H9 (cell line): ENCODE measurements at regions not wholly inside any gene's neighbourhood (a gene's known extent, or its start where the extent isn't known, plus 50 kb on each side); places are given as distances from the start of the nearest gene placed in this dataset.

Source experiments
- DNase-seq: peaks from one replicate; pipeline ENCODE4 v3.0.0-alpha.2; 2017
- H2AFZ ChIP-seq: one replicate; pipeline ENCODE4 v1.6.1; 2013; ENCODE audit warnings: mild to moderate bottlenecking, low read length, control low read depth, moderate library complexity
- H2AK5ac ChIP-seq: 2 replicates; pipeline ENCODE4 v1.6.1; 2013; ENCODE audit warnings: low read length, control low read depth, mixed read lengths; ENCODE audit not compliant: insufficient read length
- H2BK120ac ChIP-seq: one replicate; pipeline ENCODE4 v1.6.1; 2013; ENCODE audit warnings: low read depth, mild to moderate bottlenecking, low read length, control low read depth, inconsistent platforms; ENCODE audit not compliant: poor library complexity, severe bottlenecking
- H2BK12ac ChIP-seq: 2 replicates; pipeline ENCODE4 v1.6.1; 2013; ENCODE audit warnings: low read length, control low read depth, mixed read lengths, low read depth; ENCODE audit not compliant: insufficient read length
- H2BK15ac ChIP-seq: 2 replicates; pipeline ENCODE4 v1.6.1; 2013; ENCODE audit warnings: low read depth, low read length, control low read depth
- H2BK20ac ChIP-seq: one replicate; pipeline ENCODE4 v1.6.1; 2013; ENCODE audit warnings: low read depth, mild to moderate bottlenecking, low read length, control low read depth, inconsistent platforms; ENCODE audit not compliant: poor library complexity, severe bottlenecking
- H2BK5ac ChIP-seq: 2 replicates; pipeline ENCODE4 v1.6.1; 2013; ENCODE audit warnings: low read length, control low read depth, mixed read lengths; ENCODE audit not compliant: insufficient read length
- H3K14ac ChIP-seq: 2 replicates; pipeline ENCODE4 v1.6.1; 2013; ENCODE audit warnings: low read length, control low read depth; ENCODE audit not compliant: insufficient read depth
- H3K18ac ChIP-seq: 2 replicates; pipeline ENCODE4 v1.6.1; 2013; ENCODE audit warnings: low read depth, mild to moderate bottlenecking, mixed read lengths, low read length, control low read depth; ENCODE audit not compliant: insufficient read length
- H3K23ac ChIP-seq: 2 replicates; pipeline ENCODE4 v1.6.1; 2013; ENCODE audit warnings: low read length, control low read depth, mixed read lengths, low read depth; ENCODE audit not compliant: insufficient read length
- H3K23me2 ChIP-seq: 2 replicates; pipeline ENCODE4 v1.6.1; 2013; ENCODE audit warnings: low read depth, mild to moderate bottlenecking, mixed read lengths, low read length, control low read depth; ENCODE audit not compliant: insufficient read length, poor library complexity, severe bottlenecking
- H3K27ac ChIP-seq: 2 replicates; pipeline ENCODE4 v1.5.1; 2013; ENCODE audit warnings: low read length, control low read depth, mixed read lengths, low read depth; ENCODE audit not compliant: insufficient read length
- H3K27me3 ChIP-seq: 2 replicates; pipeline ENCODE4 v1.6.1; 2013; ENCODE audit warnings: low read length, control low read depth, inconsistent platforms; ENCODE audit not compliant: insufficient read depth
- H3K4ac ChIP-seq: 2 replicates; pipeline ENCODE4 v1.6.1; 2013; ENCODE audit warnings: low read depth, mild to moderate bottlenecking, control low read depth, inconsistent platforms, low read length, moderate library complexity
- H3K4me1 ChIP-seq: 2 replicates; pipeline ENCODE4 v1.6.1; 2013; ENCODE audit warnings: low read length, control low read depth, inconsistent platforms; ENCODE audit not compliant: insufficient read depth
- H3K4me2 ChIP-seq: 2 replicates; pipeline ENCODE4 v1.6.1; 2013; ENCODE audit warnings: low read length, control low read depth, mixed read lengths; ENCODE audit not compliant: insufficient read length, insufficient read depth
- H3K56ac ChIP-seq: 2 replicates; pipeline ENCODE4 v1.6.1; 2013; ENCODE audit warnings: low read depth, mild to moderate bottlenecking, mixed read lengths, low read length, control low read depth; ENCODE audit not compliant: insufficient read length
- H3K79me1 ChIP-seq: 2 replicates; pipeline ENCODE4 v1.6.1; 2013; ENCODE audit warnings: low read depth, mild to moderate bottlenecking, moderate library complexity, low read length, control low read depth, inconsistent platforms; ENCODE audit not compliant: insufficient read depth, poor library complexity, severe bottlenecking
- H3K79me2 ChIP-seq: 2 replicates; pipeline ENCODE4 v1.6.1; 2013; ENCODE audit warnings: low read length, control low read depth, inconsistent platforms; ENCODE audit not compliant: insufficient read depth
- H3K9ac ChIP-seq: 2 replicates; pipeline ENCODE4 v1.6.1; 2013; ENCODE audit warnings: low read length, control low read depth, mixed read lengths; ENCODE audit not compliant: insufficient read length; ENCODE audit errors: extremely low read depth
- H3K9me3 ChIP-seq: one replicate; pipeline ENCODE4 v1.6.1; 2013; ENCODE audit warnings: low read depth, low read length, inconsistent platforms; ENCODE audit not compliant: control insufficient read depth
- H3T11ph ChIP-seq: one replicate; pipeline ENCODE4 v1.6.1; 2013; ENCODE audit warnings: mild to moderate bottlenecking, low read length, control low read depth, inconsistent platforms
- H4K20me1 ChIP-seq: one replicate; pipeline ENCODE4 v1.6.1; 2013; ENCODE audit not compliant: control insufficient read depth, insufficient read length, insufficient read depth
- H4K5ac ChIP-seq: 2 replicates; pipeline ENCODE4 v1.6.1; 2013; ENCODE audit warnings: low read depth, mild to moderate bottlenecking, mixed read lengths, low read length, control low read depth; ENCODE audit not compliant: insufficient read length
- H4K8ac ChIP-seq: replicated peaks from 2 replicates; pipeline ENCODE4 v1.6.1; 2013; ENCODE audit warnings: low read length, control low read depth, mixed read lengths, low read depth; ENCODE audit not compliant: insufficient read length
- H4K91ac ChIP-seq: 2 replicates; pipeline ENCODE4 v1.6.1; 2013; ENCODE audit warnings: low read depth, mild to moderate bottlenecking, moderate library complexity, mixed read lengths, low read length, control low read depth; ENCODE audit not compliant: insufficient read length
- H3K27ac Mint-ChIP-seq, 3 experiments: 2 replicates in 2 of 3; 3 replicates in 1 of 3; pipeline ENCODE4 v1.8.0; 2020 to 2021; ENCODE audit warnings: mixed read lengths in 3 of 3, mild to moderate bottlenecking in 1 of 3, moderate library complexity in 1 of 3
- H3K27me3 Mint-ChIP-seq: 2 replicates; pipeline ENCODE4 v1.8.0; 2021; ENCODE audit warnings: low read depth, mild to moderate bottlenecking, moderate library complexity, mixed read lengths
- H3K36me3 Mint-ChIP-seq, 3 experiments: 2 replicates in 2 of 3; 3 replicates in 1 of 3; pipeline ENCODE4 v1.8.0; 2020 to 2021; ENCODE audit warnings: low read depth in 3 of 3, mixed read lengths in 3 of 3; ENCODE audit not compliant: insufficient read depth in 1 of 3
- H3K4me1 Mint-ChIP-seq, 2 experiments: 2 replicates each; pipeline ENCODE4 v1.8.0; 2020; ENCODE audit warnings: mixed read lengths in 2 of 2
- H3K4me3 Mint-ChIP-seq, 2 experiments: 2 replicates in 1 of 2; 3 replicates in 1 of 2; pipeline ENCODE4 v1.8.0; 2020 to 2021; ENCODE audit warnings: mild to moderate bottlenecking in 2 of 2, mixed read lengths in 2 of 2, moderate library complexity in 1 of 2
- H3K9me3 Mint-ChIP-seq, 2 experiments: 2 replicates in 1 of 2; 3 replicates in 1 of 2; pipeline ENCODE4 v1.8.0; 2020; ENCODE audit warnings: mild to moderate bottlenecking in 2 of 2, mixed read lengths in 2 of 2, moderate library complexity in 1 of 2
- WGBS: extraction: QIAGEN DNeasy Blood & Tissue Kit; methylation state at CpG from one replicate; pipeline ENCODE4 v1.1.7; 2013; ENCODE audit warnings: missing lambda C conversion rate, low lambda C conversion rate, mixed read lengths; ENCODE audit not compliant: insufficient read length; ENCODE audit errors: extremely low coverage; 5-methylcytosine and 5-hydroxymethylcytosine counted together
- TF ChIP-seq, protein P1 (sequence below): fragments of 200-600 bp; sonication (generic); conservative IDR thresholded peaks from 3 replicates; pipeline ENCODE4 v1.8.0; 2021; ENCODE audit warnings: antibody characterized with exemption, mild to moderate bottlenecking

DNA sequence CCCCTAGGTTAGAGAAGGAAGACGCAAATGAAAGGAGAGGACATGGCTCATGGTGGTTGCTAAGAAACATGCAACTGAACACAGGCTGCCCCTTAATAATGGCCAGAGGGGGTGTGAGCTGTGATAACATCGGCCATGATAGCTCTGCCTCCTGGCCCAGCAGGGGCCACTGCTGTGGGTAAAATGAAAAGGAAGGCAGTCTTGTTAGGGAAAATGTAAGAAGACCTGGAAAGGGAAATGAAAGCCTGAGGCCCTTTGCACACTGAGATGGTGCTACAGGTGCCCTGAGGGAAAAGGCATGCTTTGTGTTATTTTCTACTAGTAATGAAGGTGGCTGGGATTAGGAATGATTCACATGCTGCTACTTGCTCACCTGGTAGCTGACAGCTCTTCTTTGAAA, 123.6 kb upstream of the MID1 start:
- Histone ChIP-seq H4K8ac (no peak overlapping the region), H3K56ac (no peak overlapping the region), H3K79me2 (no peaks in the 10 kb centered on the region), H3K9ac (no peak overlapping the region), H3K27ac (no peak overlapping the region), H4K91ac (no peak overlapping the region), H3K4me2 (no peak overlapping the region), H4K5ac (no peak overlapping the region), H2BK15ac (no peak overlapping the region), H3T11ph (no peak overlapping the region), H2BK5ac (no peak overlapping the region), H3K9me3 (peaks cover 3% of the 10 kb centered on the region), H3K23ac (no peak overlapping the region), H2BK120ac (no peak overlapping the region), H4K20me1 (no peaks in the 10 kb centered on the region), H2AK5ac (no peak overlapping the region), H2AFZ (no peak overlapping the region), H2BK12ac (no peak overlapping the region), H3K27me3 (no peaks in the 10 kb centered on the region), H3K14ac (no peak overlapping the region), H3K23me2 (no peaks in the 10 kb centered on the region), H3K4ac (no peak overlapping the region), H3K18ac (no peak overlapping the region), H2BK20ac (no peak overlapping the region), H3K4me1 (peaks cover 4% of the 10 kb centered on the region; the same call in 1 of the 2 replicates), H3K79me1 (no peaks in the 10 kb centered on the region)
- Mint-ChIP-seq H3K36me3 (no peaks in the 10 kb centered on the region; a peak in 1 of 7 replicates), H3K27me3 (no peaks in the 10 kb centered on the region), H3K4me3 (no peak overlapping the region), H3K27ac (peak overlapping the region in 1 of 3 experiments; percentile 53; a peak in 3 of 7 replicates), H3K9me3 (peaks cover 25 to 42% of the 10 kb centered on the region in 2 experiments), H3K4me1 (peaks cover 34% of the 10 kb centered on the region in 2 experiments)
- no CpG with 5 or more reads among the region's 2 CpGs for WGBS
- TF ChIP-seq, protein P1, sequence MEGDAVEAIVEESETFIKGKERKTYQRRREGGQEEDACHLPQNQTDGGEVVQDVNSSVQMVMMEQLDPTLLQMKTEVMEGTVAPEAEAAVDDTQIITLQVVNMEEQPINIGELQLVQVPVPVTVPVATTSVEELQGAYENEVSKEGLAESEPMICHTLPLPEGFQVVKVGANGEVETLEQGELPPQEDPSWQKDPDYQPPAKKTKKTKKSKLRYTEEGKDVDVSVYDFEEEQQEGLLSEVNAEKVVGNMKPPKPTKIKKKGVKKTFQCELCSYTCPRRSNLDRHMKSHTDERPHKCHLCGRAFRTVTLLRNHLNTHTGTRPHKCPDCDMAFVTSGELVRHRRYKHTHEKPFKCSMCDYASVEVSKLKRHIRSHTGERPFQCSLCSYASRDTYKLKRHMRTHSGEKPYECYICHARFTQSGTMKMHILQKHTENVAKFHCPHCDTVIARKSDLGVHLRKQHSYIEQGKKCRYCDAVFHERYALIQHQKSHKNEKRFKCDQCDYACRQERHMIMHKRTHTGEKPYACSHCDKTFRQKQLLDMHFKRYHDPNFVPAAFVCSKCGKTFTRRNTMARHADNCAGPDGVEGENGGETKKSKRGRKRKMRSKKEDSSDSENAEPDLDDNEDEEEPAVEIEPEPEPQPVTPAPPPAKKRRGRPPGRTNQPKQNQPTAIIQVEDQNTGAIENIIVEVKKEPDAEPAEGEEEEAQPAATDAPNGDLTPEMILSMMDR, result no peak
- DNase-seq, result peak; percentile 30
